ENCODE measurements at regions not wholly inside any gene's neighbourhood (a gene's known extent, or its start where the extent isn't known, plus 50 kb on each side); places are given as distances from the start of the nearest gene placed in this dataset.
"Not testable (repeated sequence)": the region's sequence is repeated elsewhere in the genome, so short reads cannot be mapped to it uniquely, and the experiment has no call there.

- DNase-seq (ENCODE audit: low read depth): no peak
- TF ChIP-seq MAX (IDR thresholded peaks at IDR 0.05; ENCODE audit: low read depth, low read length) (no peak), MYC (IDR thresholded peaks at IDR 0.05; ENCODE audit: low read depth, low read length) (no peak), CTCF (IDR thresholded peaks at IDR 0.05; ENCODE audit: low read depth, low read length) (no peak), POLR2A (IDR thresholded peaks at IDR 0.05; ENCODE audit: extremely low read depth, insufficient read length) (no peak)
- no peak overlapping the region for H3K4me3 ChIP-seq (ENCODE audit: low read depth, low read length)
Measured at GRCh38 chr5:83864652-83865051, 144.0 kb upstream of the HAPLN1 start.

- H3K4me3 ChIP-seq (ENCODE audit: low read depth, low read length): no peak overlapping the region
- DNase-seq (ENCODE audit: low read depth): no peak
- TF ChIP-seq MAX (IDR thresholded peaks at IDR 0.05; ENCODE audit: low read depth, low read length) (no peak), CTCF (IDR thresholded peaks at IDR 0.05; ENCODE audit: low read depth, low read length) (no peak), POLR2A (IDR thresholded peaks at IDR 0.05; ENCODE audit: extremely low read depth, insufficient read length) (no peak), MYC (IDR thresholded peaks at IDR 0.05; ENCODE audit: low read depth, low read length) (no peak)
Measured at GRCh38 chr5:83857341-83857740, 136.7 kb upstream of the HAPLN1 start.

GRCh38 chr5:83856881-83857280 is 136.2 kb upstream of the HAPLN1 start:
- no peak for DNase-seq (ENCODE audit: low read depth)
- no peak for TF ChIP-seq CTCF (IDR thresholded peaks at IDR 0.05; ENCODE audit: low read depth, low read length)
- TF ChIP-seq POLR2A (IDR thresholded peaks at IDR 0.05; ENCODE audit: extremely low read depth, insufficient read length): no peak
- TF ChIP-seq MAX (IDR thresholded peaks at IDR 0.05; ENCODE audit: low read depth, low read length): no peak
- no peak for TF ChIP-seq MYC (IDR thresholded peaks at IDR 0.05; ENCODE audit: low read depth, low read length)

GRCh38 chr5:83850412-83850811 is 129.8 kb upstream of the HAPLN1 start:
- DNase-seq (ENCODE audit: low read depth); H3K4me3 ChIP-seq (ENCODE audit: low read depth, low read length): not testable (repeated sequence)

More at GRCh38 chr5:83856881-83857280, 136.2 kb upstream of the HAPLN1 start:
- H3K4me3 ChIP-seq (ENCODE audit: low read depth, low read length): no peak overlapping the region

- no peak overlapping the region for H3K4me3 ChIP-seq (ENCODE audit: low read depth, low read length)
- peak; percentile 3 for DNase-seq (ENCODE audit: low read depth)
- TF ChIP-seq MAX (IDR thresholded peaks at IDR 0.05; ENCODE audit: low read depth, low read length): no peak
- TF ChIP-seq POLR2A (IDR thresholded peaks at IDR 0.05; ENCODE audit: extremely low read depth, insufficient read length): no peak
- TF ChIP-seq CTCF (IDR thresholded peaks at IDR 0.05; ENCODE audit: low read depth, low read length): no peak
- TF ChIP-seq MYC (IDR thresholded peaks at IDR 0.05; ENCODE audit: low read depth, low read length): no peak
Measured at GRCh38 chr5:83848941-83849340, 128.3 kb upstream of the HAPLN1 start.

GRCh38 chr5:83846624-83847350 is 126.1 kb upstream of the HAPLN1 start:
- TF ChIP-seq CTCF (IDR thresholded peaks at IDR 0.05; ENCODE audit: low read depth, low read length): no peak
- H3K4me3 ChIP-seq (ENCODE audit: low read depth, low read length): no peak overlapping the region
- DNase-seq (ENCODE audit: low read depth): no peak

Measured in NB4 (cell line).